ENCODE measurements at regions not wholly inside any gene's neighbourhood (a gene's known extent, or its start where the extent isn't known, plus 50 kb on each side); places are given as distances from the start of the nearest gene placed in this dataset.

DNA sequence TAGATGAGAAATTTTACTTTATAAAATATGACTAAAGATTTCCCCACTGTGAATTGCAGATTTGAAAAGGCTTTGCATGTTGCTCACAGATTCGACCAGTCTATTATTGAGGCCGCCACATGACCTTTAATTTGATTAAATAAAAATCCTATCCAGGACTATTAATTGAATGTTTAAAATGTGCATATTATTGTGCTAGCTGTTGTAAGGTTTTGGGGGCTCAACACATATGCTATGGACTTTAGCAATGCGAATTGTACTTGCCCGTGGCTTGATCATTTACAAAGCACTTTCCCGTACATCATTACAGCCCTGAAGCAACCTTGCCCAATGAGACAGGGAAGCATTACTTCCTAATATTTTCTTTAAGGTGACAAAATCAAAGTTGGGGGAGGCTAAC is 243.0 kb downstream of the ACTR3B start:
- no peaks in the 10 kb centered on the region for H3K36me3 ChIP-seq
- H3K27ac ChIP-seq (replicated peaks): no peak overlapping the region
- H3K4me3 ChIP-seq: no peak overlapping the region
- H3K27me3 ChIP-seq (ENCODE audit: low read depth): no peaks in the 10 kb centered on the region
- TF ChIP-seq, protein P1, sequence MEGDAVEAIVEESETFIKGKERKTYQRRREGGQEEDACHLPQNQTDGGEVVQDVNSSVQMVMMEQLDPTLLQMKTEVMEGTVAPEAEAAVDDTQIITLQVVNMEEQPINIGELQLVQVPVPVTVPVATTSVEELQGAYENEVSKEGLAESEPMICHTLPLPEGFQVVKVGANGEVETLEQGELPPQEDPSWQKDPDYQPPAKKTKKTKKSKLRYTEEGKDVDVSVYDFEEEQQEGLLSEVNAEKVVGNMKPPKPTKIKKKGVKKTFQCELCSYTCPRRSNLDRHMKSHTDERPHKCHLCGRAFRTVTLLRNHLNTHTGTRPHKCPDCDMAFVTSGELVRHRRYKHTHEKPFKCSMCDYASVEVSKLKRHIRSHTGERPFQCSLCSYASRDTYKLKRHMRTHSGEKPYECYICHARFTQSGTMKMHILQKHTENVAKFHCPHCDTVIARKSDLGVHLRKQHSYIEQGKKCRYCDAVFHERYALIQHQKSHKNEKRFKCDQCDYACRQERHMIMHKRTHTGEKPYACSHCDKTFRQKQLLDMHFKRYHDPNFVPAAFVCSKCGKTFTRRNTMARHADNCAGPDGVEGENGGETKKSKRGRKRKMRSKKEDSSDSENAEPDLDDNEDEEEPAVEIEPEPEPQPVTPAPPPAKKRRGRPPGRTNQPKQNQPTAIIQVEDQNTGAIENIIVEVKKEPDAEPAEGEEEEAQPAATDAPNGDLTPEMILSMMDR (IDR thresholded peaks at IDR 0.05; ENCODE audit: borderline replicate concordance): no peak
- intact Hi-C loops (cut with micrococcal nuclease): no loop called here
- no peak for DNase-seq
- peaks cover 6% of the 10 kb centered on the region for H3K9me3 ChIP-seq (replicated peaks)
- no peaks in the 10 kb centered on the region for H3K4me1 ChIP-seq

DNA sequence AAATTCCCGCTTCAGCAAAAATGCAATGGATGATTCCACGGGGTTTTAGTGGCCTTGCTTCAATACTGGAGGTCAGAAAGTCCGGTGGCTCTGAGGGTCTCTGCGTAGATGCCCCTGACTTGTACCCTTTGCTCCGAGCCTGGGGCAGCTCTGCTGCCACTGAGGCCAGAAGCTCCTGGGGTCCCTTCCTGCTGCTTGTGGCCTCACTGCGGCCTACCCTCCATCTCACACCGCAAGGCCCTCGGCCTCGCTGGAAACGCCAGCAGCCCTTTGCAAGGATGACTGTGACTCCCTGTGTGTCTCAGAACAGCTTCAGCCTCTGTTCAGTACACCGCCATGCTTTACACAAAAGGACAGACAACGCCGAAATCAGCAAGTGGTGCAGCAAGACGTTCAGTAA is 244.8 kb downstream of the ACTR3B start:
- Histone ChIP-seq H3K4me1 (no peaks in the 10 kb centered on the region), H3K4me3 (no peak overlapping the region), H3K9me3 (replicated peaks) (peaks cover 6% of the 10 kb centered on the region), H3K27ac (replicated peaks) (no peak overlapping the region), H3K27me3 (ENCODE audit: low read depth) (no peaks in the 10 kb centered on the region), H3K36me3 (no peaks in the 10 kb centered on the region)
- TF ChIP-seq, protein P1 (IDR thresholded peaks at IDR 0.05; ENCODE audit: borderline replicate concordance): no peak
- DNase-seq: no peak
- intact Hi-C loops (cut with micrococcal nuclease): no loop called here

DNA sequence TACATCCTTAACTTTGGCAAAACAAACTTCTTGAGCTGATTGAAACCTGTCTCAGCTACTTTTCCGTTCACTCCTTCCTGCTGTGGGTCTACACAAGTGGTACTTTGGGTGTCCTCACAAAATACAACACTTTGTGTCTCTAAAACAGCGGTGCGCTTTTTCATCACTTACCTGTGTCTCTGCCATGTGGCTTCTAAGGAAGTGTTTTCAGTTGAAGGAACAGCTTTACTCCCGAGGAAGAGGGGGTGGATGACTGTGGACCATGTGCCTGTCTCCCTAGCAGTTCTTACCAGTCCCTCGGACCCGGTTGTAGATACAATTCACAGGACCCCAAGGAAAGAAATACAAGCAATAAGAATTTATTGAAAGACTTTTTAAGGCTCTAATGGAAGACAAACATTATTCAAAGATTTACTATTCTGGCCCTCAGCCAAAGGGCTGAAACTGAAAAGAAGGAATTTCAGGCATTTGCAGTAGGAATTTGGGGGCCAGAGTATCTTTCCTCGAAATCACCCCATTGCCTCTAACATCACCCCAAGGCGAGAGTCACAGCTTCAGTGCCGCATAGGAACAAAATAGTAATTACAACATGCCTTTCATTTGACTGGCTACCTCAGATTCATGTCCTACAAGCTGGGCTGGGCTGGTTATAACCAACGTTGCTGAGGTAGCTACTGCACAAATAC is 246.3 kb downstream of the ACTR3B start:
- Histone ChIP-seq H3K27ac (replicated peaks) (no peak overlapping the region), H3K4me1 (no peaks in the 10 kb centered on the region), H3K36me3 (no peaks in the 10 kb centered on the region), H3K4me3 (no peak overlapping the region), H3K9me3 (replicated peaks) (peaks cover 1% of the 10 kb centered on the region), H3K27me3 (ENCODE audit: low read depth) (no peaks in the 10 kb centered on the region)
- no peak for DNase-seq
- TF ChIP-seq, protein P1 (IDR thresholded peaks at IDR 0.05; ENCODE audit: borderline replicate concordance): no peak
- intact Hi-C loops (cut with micrococcal nuclease): no loop called here

DNA sequence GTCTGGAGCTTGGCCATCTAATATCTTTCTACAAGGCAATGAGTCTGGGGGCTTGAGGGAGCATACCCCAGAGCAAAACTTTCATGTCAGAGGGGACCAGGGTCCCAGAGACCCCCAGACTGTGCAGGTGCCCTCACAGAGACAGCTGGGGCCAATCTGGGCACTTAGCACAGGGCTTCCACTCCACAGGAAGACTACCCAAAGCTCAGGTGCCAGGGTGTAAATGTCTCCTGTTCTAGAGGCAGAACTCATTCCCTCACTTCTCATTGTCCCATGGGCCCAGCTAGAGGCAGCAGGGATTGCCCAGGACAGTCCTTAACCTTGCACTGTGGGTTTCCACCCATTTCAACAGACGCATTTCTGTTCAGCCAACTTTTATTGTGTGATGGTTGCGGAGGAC is 246.9 kb downstream of the ACTR3B start:
- TF ChIP-seq, protein P1 (IDR thresholded peaks at IDR 0.05; ENCODE audit: borderline replicate concordance): no peak
- intact Hi-C loops (cut with micrococcal nuclease): no loop called here
- H3K4me1 ChIP-seq: no peaks in the 10 kb centered on the region
- no peaks in the 10 kb centered on the region for H3K36me3 ChIP-seq
- H3K27ac ChIP-seq (replicated peaks): no peak overlapping the region
- no peak overlapping the region for H3K4me3 ChIP-seq
- DNase-seq: no peak
- H3K9me3 ChIP-seq (replicated peaks): no peaks in the 10 kb centered on the region
- H3K27me3 ChIP-seq (ENCODE audit: low read depth): no peaks in the 10 kb centered on the region

DNA sequence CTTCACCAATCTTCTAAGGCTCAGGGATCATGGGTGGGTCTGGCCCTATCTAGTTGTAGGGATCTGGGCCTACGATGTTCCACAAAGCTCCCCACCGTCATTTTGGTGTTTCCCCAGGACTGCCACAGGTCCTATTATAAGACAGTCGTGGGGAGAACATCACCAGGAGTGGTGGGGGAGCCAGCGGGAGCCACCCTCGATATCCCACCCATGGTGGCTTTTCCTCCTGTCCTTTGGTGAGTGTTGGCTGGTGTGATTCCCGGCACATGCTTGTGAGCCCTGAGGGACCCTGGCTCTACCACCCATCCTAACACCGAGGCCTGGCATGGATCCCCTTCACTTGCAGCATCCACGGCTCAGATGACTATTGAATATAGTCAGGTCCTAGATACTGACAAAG is 247.4 kb downstream of the ACTR3B start:
- TF ChIP-seq, protein P1 (IDR thresholded peaks at IDR 0.05; ENCODE audit: borderline replicate concordance): no peak
- Histone ChIP-seq H3K4me3 (no peak overlapping the region), H3K36me3 (no peaks in the 10 kb centered on the region), H3K27ac (replicated peaks) (no peak overlapping the region), H3K9me3 (replicated peaks) (no peaks in the 10 kb centered on the region), H3K27me3 (ENCODE audit: low read depth) (no peaks in the 10 kb centered on the region), H3K4me1 (no peaks in the 10 kb centered on the region)
- intact Hi-C loops (cut with micrococcal nuclease): no loop called here
- DNase-seq: no peak
